Progenitor cell of endocrine pancreas (in vitro differentiated cells): ENCODE measurements at regions not wholly inside any gene's neighbourhood (a gene's known extent, or its start where the extent isn't known, plus 50 kb on each side); places are given as distances from the start of the nearest gene placed in this dataset.

ENCODE experiments used
- DNase-seq: peaks from one replicate; pipeline ENCODE4 v3.0.0; 2021; ENCODE audit warnings: low spot score; ENCODE audit not compliant: unreplicated experiment
- H3K27ac Mint-ChIP-seq: 2 replicates; pipeline ENCODE4 v1.8.0; 2021; ENCODE audit warnings: mild to moderate bottlenecking, moderate library complexity, mixed read lengths
- H3K27me3 Mint-ChIP-seq: 2 replicates; pipeline ENCODE4 v1.8.0; 2021; ENCODE audit warnings: mixed read lengths
- H3K36me3 Mint-ChIP-seq: 2 replicates; pipeline ENCODE4 v1.8.0; 2022; ENCODE audit warnings: mixed read lengths; ENCODE audit not compliant: insufficient read depth
- H3K4me1 Mint-ChIP-seq: 2 replicates; pipeline ENCODE4 v1.8.0; 2021; ENCODE audit warnings: low read depth, mixed read lengths
- H3K4me3 Mint-ChIP-seq: 2 replicates; pipeline ENCODE4 v1.8.0; 2021; ENCODE audit warnings: low read depth, mild to moderate bottlenecking, moderate library complexity, mixed read lengths
- H3K9me3 Mint-ChIP-seq: 2 replicates; pipeline ENCODE4 v1.8.0; 2021; ENCODE audit warnings: low read depth, mixed read lengths
- TF ChIP-seq, protein P1 (sequence below): fragments of 200-600 bp; sonication (generic); IDR thresholded peaks from one replicate; pipeline ENCODE4 v1.5.0; 2021; ENCODE audit warnings: antibody characterized with exemption, mild to moderate bottlenecking; ENCODE audit not compliant: unreplicated experiment

DNA sequence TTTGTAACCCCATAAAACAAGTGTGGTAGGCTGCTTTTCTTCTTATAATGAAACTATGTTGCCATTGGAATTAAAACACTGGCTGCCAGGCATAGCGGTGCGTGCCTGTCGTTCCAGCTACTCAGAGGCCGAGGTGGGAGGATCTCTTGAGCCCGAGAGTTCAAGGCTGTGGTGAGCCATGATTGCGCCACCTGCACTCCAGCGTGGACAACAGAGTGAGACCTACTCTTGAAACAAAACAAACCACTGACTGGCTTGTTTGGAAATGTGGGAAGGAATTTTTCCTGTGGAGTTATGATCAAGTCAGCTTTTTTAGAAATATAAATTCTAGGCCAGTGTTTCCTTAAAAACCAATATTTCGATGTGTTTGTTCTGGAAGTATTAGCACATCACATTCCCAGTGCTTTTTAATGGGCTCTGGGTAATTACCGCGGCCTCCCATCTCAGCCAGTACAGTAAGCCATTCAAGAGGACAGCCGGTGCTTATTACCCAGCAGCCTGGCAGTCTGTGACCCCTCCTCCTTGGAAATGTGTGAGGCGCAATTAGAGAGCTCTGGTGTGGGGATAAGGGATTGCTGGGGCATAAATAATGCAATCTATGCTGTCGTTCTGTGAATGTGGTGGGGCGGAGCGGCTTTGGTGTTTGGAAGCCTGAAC is 58.3 kb upstream of the TRAK1 start:
- H3K9me3 Mint-ChIP-seq = peaks cover 6% of the 10 kb centered on the region
- peak overlapping the region; percentile 73 for H3K27ac Mint-ChIP-seq
- H3K27me3 Mint-ChIP-seq = no peaks in the 10 kb centered on the region
- no peak for DNase-seq
- TF ChIP-seq, protein P1, sequence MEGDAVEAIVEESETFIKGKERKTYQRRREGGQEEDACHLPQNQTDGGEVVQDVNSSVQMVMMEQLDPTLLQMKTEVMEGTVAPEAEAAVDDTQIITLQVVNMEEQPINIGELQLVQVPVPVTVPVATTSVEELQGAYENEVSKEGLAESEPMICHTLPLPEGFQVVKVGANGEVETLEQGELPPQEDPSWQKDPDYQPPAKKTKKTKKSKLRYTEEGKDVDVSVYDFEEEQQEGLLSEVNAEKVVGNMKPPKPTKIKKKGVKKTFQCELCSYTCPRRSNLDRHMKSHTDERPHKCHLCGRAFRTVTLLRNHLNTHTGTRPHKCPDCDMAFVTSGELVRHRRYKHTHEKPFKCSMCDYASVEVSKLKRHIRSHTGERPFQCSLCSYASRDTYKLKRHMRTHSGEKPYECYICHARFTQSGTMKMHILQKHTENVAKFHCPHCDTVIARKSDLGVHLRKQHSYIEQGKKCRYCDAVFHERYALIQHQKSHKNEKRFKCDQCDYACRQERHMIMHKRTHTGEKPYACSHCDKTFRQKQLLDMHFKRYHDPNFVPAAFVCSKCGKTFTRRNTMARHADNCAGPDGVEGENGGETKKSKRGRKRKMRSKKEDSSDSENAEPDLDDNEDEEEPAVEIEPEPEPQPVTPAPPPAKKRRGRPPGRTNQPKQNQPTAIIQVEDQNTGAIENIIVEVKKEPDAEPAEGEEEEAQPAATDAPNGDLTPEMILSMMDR = no peak
- H3K4me3 Mint-ChIP-seq = no peak overlapping the region
- H3K36me3 Mint-ChIP-seq = peaks cover 8% of the 10 kb centered on the region
- H3K4me1 Mint-ChIP-seq = peaks cover 21% of the 10 kb centered on the region

DNA sequence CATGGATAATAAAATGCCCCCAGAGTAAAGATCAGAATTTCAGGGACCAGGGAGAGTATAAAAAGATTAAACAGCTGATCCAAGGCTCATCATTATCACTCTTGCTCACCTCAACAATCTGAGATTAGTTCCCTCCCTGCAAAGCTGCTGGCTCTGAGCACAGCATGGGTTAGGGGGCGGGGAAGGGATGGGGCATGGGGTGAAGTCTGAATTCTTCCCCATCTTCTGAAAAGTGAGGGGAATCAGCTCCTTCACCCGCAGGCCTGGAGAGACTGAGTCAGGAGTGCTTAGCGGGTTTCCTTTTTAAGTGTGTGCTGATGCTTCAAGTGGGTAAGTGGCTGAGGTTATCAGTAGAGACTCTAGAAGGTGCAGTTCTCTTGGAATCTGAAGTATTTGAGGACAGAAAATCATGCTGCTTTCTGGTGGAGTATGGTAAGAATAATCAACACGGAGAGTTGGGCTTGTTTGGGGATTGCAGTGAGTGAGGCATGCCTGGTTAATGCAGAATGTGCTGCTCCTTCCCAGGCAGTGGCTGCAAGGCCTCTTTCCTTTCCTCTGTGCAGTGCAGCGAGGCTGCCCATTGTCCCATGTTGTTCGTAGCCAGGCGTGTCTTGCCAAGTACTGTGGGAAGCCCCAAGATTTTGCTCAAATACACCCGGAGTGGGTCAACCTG is 59.2 kb upstream of the TRAK1 start:
- Mint-ChIP-seq H3K9me3 (peaks cover 6% of the 10 kb centered on the region), H3K36me3 (peaks cover 8% of the 10 kb centered on the region), H3K27ac (peak overlapping the region; percentile 69), H3K27me3 (no peaks in the 10 kb centered on the region), H3K4me1 (peaks cover 21% of the 10 kb centered on the region), H3K4me3 (no peak overlapping the region)
- TF ChIP-seq, protein P1 = no peak
- DNase-seq = no peak

DNA sequence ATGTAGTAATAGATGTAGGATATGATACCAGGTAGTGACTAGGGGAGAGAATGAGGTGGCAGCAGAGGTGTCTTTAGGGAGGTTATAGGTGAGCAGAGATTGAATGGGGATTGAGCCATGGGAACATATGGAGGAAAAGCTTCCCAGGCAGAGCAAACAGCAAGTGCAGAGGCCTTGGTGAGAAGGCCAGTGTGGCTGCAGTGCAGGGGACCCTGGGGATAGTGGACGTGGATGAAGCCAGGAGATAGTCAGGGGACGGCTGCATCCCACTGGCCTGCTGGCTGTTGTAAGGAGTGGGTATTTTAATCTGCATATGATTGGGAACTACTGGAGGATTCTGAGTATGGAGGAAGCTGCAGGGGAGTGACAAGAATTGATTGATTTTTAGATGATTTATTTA is 62.7 kb upstream of the TRAK1 start:
- DNase-seq = no peak
- no peak overlapping the region for H3K4me3 Mint-ChIP-seq
- TF ChIP-seq, protein P1 = no peak
- H3K27ac Mint-ChIP-seq = peak overlapping the region; percentile 62
- H3K9me3 Mint-ChIP-seq = peaks cover 6% of the 10 kb centered on the region
- H3K4me1 Mint-ChIP-seq = peaks cover 37% of the 10 kb centered on the region
- H3K36me3 Mint-ChIP-seq = peaks cover 5% of the 10 kb centered on the region
- no peaks in the 10 kb centered on the region for H3K27me3 Mint-ChIP-seq

DNA sequence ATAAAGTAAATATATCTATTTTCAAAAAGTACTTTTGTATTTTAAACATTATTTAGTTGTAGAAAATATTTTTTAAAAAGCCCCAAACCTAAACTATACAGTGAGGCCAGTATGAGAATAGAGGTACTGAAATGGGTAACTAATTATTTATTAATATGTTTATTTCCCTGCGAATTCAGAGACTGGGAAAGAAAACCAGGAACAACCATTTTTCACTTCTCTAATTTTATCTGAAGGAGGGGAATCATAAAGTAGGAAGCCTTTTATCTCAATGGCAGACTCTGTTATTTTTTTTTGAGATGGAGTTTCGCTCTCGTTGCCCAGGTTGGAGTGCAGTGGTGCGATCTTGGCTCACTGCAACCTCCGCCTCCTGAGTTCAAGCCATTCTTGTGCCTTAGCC is 63.6 kb upstream of the TRAK1 start:
- Mint-ChIP-seq H3K27ac (no peak overlapping the region), H3K9me3 (peaks cover 6% of the 10 kb centered on the region), H3K27me3 (no peaks in the 10 kb centered on the region), H3K36me3 (peaks cover 5% of the 10 kb centered on the region), H3K4me1 (peaks cover 36% of the 10 kb centered on the region), H3K4me3 (no peak overlapping the region)
- TF ChIP-seq, protein P1 = no peak
- no peak for DNase-seq

DNA sequence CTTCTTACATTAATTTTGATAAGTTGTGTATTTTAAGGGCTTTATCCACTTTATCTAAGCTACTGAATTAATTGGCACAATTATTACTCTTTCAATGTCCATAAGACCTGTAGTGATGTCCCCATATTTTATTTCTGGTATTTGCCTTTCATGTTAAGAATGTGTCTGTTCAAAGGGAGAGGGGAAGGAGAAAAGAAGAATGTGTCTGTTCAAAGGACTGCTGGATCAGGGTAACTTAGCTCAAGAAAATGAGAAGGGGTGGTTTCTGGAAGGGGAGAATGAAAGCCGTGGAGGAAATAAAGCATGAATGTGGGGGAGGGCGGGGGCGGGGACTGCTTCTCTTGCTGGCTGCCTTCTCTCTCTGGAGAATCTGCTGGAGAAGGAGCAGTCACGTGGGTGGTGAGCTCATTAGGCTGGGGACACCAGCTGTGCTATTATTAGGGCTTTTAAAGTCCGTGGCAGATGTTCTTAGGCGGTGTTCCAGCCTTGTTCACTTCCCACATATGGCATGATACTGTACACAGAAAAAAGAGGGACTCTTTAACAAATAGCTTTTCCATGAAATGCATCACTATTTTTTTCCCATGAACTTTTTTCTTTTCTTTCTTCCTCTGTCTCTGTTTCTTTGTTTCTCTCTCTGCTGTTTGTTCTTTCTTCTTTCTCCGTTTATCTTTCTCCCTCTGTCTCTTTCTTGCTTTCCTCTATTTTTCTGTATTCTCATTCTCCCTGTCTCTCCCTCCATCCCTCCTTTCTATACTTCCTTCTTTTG is 63.7 kb upstream of the ULK4 start:
- Mint-ChIP-seq H3K27me3 (no peaks in the 10 kb centered on the region), H3K9me3 (peaks cover 6% of the 10 kb centered on the region), H3K36me3 (peaks cover 5% of the 10 kb centered on the region), H3K27ac (peak overlapping the region; percentile 98), H3K4me1 (peaks cover 30% of the 10 kb centered on the region), H3K4me3 (peak overlapping the region; percentile 37)
- TF ChIP-seq, protein P1 = no peak
- DNase-seq = no peak
